Right renal pelvis (tissue), 4 donors: ENCODE measurements at regions not wholly inside any gene's neighbourhood (a gene's known extent, or its start where the extent isn't known, plus 50 kb on each side); places are given as distances from the start of the nearest gene placed in this dataset.
"Not testable (repeated sequence)": the region's sequence is repeated elsewhere in the genome, so short reads cannot be mapped to it uniquely, and the experiment has no call there.

ENCODE experiments used
- DNase-seq, 4 donors: peaks; one replicate each; pipeline ENCODE4 v3.0.0-alpha.2; 2013; ENCODE audit warnings: low read depth in 4 of 4, low spot score in 3 of 4, missing footprints in 1 of 4

GRCh38 chr5:87127426-87127825 is 140.3 kb upstream of the RASA1 start:
- DNase-seq, result no peak

- DNase-seq, result no peak
Measured at GRCh38 chr5:87127956-87128687, 139.6 kb upstream of the RASA1 start.

GRCh38 chr5:87129046-87129445 is 138.6 kb upstream of the RASA1 start:
- no peak for DNase-seq

- no peak for DNase-seq
Measured at GRCh38 chr5:87132696-87133095, 135.0 kb upstream of the RASA1 start.

GRCh38 chr5:87134513-87134912 is 133.2 kb upstream of the RASA1 start:
- DNase-seq, result not testable (repeated sequence)

GRCh38 chr5:87136096-87136495 is 131.6 kb upstream of the RASA1 start:
- DNase-seq, result no peak

GRCh38 chr5:87136733-87137132 is 130.9 kb upstream of the RASA1 start:
- no peak for DNase-seq

GRCh38 chr5:87137283-87137682 is 130.4 kb upstream of the RASA1 start:
- DNase-seq, result no peak

- DNase-seq, result no peak
Measured at GRCh38 chr5:87138091-87138805, 129.4 kb upstream of the RASA1 start.

GRCh38 chr5:87139795-87140194 is 127.9 kb upstream of the RASA1 start:
- DNase-seq, result no peak

GRCh38 chr5:87141544-87141943 is 126.1 kb upstream of the RASA1 start:
- DNase-seq, result no peak

GRCh38 chr5:87145853-87146252 is 121.8 kb upstream of the RASA1 start:
- DNase-seq, result not testable (repeated sequence)

- no peak for DNase-seq
Measured at GRCh38 chr5:87147441-87147840, 120.2 kb upstream of the RASA1 start.

GRCh38 chr5:87150630-87151029 is 117.1 kb upstream of the RASA1 start:
- no peak for DNase-seq

- no peak for DNase-seq
Measured at GRCh38 chr5:87151547-87151946, 116.1 kb upstream of the RASA1 start.

- no peak for DNase-seq
Measured at GRCh38 chr5:87152886-87153285, 114.8 kb upstream of the RASA1 start.

GRCh38 chr5:87154191-87154590 is 113.5 kb upstream of the RASA1 start:
- DNase-seq, result no peak

GRCh38 chr5:87155106-87155505 is 112.6 kb upstream of the RASA1 start:
- no peak for DNase-seq

- DNase-seq, result no peak
Measured at GRCh38 chr5:87156631-87157030, 111.1 kb upstream of the RASA1 start.

GRCh38 chr5:87164409-87164808 is 103.3 kb upstream of the RASA1 start:
- DNase-seq, result no peak

GRCh38 chr5:87169300-87169991 is 98.2 kb upstream of the RASA1 start:
- no peak for DNase-seq

GRCh38 chr5:87170799-87171198 is 96.9 kb upstream of the RASA1 start:
- DNase-seq, result no peak
